GM18873 (cell line): ENCODE measurements at regions not wholly inside any gene's neighbourhood (a gene's known extent, or its start where the extent isn't known, plus 50 kb on each side); places are given as distances from the start of the nearest gene placed in this dataset.
"Not testable (repeated sequence)": the region's sequence is repeated elsewhere in the genome, so short reads cannot be mapped to it uniquely, and the experiment has no call there.

ENCODE experiments used
- ATAC-seq: cut with Tn5 transposase; IDR thresholded peaks from one replicate; pipeline ENCODE4 v1.9.1; 2021; ENCODE audit warnings: mild to moderate bottlenecking, moderate library complexity, moderate number of reproducible peaks; ENCODE audit not compliant: unreplicated experiment, low FRiP score

- ATAC-seq = no peak
Observed at GRCh38 chr20:48220033-48220633, 434.9 kb upstream of the SULF2 start.

DNA sequence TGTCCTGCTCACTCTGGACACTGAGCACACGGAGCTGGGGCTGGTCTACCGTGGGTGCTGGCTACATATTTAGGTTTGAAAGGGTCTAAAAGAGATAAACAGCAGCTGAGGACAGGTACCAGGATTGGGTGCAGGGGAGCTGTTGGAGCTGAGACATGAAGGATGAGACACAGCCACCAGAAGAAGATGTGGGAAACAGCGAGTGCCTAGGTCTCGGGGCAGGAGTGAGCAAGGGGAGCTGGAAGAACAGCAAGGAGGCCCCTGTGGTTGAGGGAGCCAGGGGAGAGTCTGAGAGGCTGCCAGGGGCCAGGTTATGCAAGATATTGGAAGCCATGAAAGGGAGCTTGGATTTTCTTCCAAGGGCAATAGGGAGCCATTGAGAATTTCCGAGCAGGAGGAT lies 434.0 kb upstream of the SULF2 start:
- no peak for ATAC-seq

DNA sequence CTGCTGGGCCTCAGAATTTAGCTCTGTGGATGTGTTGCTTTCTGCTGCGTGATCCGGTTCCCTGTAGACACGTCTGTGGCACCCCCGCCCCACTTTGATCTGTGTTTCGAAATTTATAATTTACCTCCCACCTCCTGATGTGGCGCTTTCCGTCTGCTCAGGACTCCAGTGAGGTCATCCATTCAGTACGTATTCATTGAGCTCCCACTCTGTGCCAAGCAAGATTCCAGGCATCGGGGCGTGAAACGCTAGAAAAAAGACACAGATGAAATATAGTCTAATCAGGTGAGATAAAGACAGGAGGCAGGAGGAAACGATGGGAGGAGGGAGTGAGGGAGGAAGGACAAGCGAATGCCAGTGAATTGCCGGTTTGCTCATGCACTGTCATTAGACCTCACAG lies 431.9 kb upstream of the SULF2 start:
- no peak for ATAC-seq

DNA sequence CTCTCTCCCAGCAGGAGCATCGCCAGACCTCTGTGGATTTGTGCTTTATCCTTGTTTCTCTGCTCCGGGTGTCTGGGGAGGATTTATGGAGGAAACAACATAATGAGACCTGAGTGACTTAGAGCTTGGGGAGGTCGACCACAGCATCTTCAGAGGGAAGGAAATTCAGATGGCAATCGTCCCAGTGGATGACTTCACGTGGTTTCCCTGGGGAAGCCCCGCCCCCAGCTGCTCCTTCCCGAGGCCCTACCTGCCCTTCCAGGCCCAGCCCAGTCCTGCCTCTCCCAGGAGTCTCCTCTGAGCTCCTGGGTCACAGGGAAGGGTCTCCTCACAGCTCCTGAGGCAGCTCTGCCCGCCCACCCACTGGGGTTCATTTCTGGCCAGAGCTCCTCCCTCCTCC lies 430.3 kb upstream of the SULF2 start:
- no peak for ATAC-seq

DNA sequence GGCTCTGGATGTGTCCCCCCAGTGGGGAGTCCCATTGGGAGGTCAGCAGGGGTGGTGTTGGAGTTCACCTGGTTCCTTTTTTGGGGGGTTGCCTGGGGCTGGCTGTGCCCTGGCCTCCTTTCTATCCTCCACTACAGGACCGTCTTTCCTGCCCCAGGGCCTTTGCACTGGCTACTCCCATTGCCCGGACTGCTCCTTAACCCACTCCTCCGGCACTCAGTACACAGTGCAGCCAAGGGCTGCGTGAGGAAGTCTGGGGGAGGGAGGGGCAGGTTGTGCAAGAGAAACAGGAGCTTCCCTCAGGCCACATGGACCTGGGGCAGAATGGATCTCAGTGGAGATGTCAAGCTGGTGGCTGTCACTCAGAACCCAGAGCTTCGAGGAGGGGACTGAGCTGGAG lies 429.3 kb upstream of the SULF2 start:
- ATAC-seq = no peak

GRCh38 chr20:48213635-48214034 lies 428.4 kb upstream of the SULF2 start:
- not testable (repeated sequence) for ATAC-seq

DNA sequence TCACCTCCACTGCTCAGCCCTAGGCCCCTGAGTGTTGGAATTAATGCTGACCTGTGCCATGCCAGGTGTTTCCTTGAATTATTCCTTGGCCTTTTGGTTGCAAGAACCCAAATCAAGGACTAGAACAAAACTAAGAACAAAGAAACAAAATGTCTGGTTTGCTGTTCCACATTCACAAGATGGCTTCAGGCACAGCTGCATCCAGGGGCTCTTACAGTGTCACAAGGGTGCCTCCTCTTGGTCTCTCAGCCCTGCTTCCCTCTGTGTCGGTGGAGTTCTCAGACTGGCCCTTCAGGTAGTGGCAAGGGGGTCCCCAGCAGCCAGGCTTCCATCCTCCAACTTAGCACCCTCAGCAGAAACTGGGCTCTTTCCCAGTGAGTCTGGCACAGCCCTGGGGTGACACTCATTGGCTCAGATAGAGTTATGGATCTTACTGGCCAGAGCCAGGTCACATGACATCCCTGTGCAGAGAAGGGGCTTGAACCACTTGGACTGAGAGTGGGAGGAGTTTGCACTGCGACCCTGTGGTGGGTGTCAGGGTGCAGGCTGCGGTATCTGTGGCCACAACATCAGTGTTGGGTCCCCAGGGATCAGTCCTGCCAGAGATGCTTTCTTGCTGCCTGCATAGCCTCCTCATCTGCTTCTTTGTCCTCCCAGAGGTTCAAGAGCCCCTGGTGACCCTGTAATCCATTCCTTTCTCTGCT lies 427.7 kb upstream of the SULF2 start:
- no peak for ATAC-seq

DNA sequence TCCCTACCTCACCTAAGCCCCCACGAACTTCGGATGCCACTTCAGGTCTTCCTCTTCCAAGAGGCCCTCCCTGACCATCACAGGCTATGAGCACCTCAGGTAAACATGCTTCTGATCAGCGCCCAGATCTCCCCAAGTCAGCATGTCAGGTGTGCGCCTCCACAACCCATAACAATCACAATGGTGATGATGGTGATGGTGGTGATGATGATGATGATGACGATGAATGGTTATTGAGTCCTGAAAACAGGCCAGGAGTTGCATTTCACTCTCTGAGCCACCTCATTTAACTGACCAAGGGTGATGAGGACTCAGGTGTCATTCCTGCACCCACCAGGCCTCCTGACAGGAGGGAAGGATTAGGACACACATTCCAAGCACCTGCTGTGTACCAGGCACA lies 426.6 kb upstream of the SULF2 start:
- no peak for ATAC-seq

DNA sequence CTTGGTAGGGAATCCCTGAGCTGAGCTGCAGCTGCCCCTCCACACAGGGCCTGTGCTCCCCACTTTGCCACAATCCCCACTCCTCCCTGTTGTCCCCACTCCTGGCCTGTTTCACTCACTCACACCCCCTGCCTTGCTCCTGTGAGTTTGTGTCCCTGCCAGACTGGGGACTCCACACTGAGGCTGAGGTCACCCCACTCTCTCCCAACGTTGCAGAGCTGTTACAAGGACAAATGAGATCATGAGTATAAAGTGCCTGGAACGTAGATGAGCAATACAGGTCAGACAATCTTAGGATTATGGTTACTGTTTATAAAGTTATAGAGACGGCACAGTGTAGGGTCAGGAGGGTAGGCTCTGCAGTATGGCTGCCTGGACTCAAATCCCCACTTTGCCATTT lies 426.0 kb upstream of the SULF2 start:
- ATAC-seq = no peak

GRCh38 chr20:48210111-48211027 lies 425.1 kb upstream of the SULF2 start:
- ATAC-seq = no peak

DNA sequence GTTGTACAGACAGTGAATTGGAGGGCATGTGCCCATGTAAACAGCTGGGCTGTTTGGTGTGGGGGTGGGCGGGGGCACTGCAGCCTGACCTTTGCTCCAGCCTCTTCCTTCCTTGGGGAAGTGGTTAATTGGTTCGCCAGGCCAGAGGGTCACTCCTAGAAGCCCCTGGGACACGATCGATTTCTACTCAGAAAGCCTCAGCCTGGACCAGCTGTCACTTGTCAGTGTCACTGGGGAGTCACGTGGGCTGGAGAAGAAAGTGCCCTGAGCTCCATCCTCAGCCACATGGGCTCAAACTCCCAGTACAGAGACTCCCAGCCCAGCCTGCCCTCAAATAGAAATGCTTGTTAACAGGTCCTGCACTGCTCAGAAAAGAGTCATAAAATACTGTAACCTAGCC lies 423.8 kb upstream of the SULF2 start:
- no peak for ATAC-seq

GRCh38 chr20:48208176-48208575 lies 422.9 kb upstream of the SULF2 start:
- no peak for ATAC-seq

- ATAC-seq = no peak
Observed at GRCh38 chr20:48207505-48207904, 422.2 kb upstream of the SULF2 start.

GRCh38 chr20:48205786-48206185 lies 420.5 kb upstream of the SULF2 start:
- ATAC-seq = no peak

- no peak for ATAC-seq
Observed at GRCh38 chr20:48205281-48205782, 420.1 kb upstream of the SULF2 start.

DNA sequence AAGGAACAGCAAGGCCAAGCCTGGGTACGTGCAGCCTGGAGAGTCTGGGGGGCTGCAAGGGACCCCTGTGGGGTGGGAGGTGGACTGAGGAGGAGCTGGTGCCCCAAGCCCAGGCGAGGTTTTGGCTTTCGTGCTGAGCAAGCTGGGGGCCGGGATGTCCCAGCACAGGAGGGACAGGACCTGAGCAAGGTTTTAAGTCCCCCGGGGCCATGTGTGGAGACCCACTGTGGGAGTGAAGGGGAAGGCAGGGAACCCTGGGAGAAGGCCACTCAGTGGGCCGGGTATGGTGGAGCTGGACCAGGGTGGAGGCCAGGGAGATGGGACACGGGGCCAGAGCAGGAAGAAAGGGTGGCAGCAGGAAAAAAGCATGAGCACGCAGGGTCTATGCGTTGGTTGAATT lies 419.2 kb upstream of the SULF2 start:
- no peak for ATAC-seq

- ATAC-seq = no peak
Observed at GRCh38 chr20:48203252-48203651, 418.0 kb upstream of the SULF2 start.

GRCh38 chr20:48202334-48203113 lies 417.2 kb upstream of the SULF2 start:
- no peak for ATAC-seq

DNA sequence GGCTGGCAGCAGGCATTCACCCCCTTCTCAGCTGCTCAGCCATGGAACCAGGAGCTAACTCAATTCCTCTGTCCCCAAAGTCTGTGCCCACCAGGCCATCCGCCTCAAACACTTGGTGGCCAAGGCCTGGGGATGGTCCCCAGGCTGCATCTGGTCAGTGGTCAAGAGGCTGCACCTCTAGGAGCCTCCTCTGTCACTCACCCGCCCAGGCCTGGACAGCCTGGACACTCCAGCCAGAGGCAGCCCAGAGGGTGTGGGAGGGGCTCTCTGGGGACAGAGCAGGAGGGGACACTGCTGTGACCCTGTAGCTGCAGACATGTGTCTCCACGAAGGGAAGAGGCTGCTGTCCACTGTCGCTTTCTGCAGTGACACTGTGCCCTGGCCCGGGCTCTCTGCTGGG lies 416.6 kb upstream of the SULF2 start:
- no peak for ATAC-seq

DNA sequence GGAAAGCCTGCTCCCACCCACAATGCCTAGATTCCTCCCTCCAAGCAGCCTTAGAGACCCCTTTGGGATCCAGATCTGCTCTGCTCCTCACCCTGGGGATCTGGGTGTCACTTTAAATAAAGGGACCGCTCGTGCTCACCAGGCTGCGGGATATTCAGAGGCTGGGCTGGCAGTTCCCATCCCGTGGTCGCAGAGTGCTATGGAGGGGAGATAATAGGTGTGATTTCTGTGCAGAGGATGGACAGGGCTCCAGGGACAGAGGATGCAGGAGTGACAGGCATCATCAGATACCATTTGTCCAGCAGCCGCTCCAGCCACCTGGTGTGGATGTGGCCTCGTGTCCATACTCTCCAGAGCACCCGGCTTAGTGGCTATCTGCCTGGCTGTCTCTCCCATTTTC lies 415.9 kb upstream of the SULF2 start:
- no peak for ATAC-seq
